ENCODE measurements at regions not wholly inside any gene's neighbourhood (a gene's known extent, or its start where the extent isn't known, plus 50 kb on each side); places are given as distances from the start of the nearest gene placed in this dataset.

GRCh38 chr3:76552653-76553052 lies 487.2 kb upstream of the ROBO2 start:
- no peaks in the 10 kb centered on the region for H3K36me3 Mint-ChIP-seq (ENCODE audit: low read depth)
- H3K4me3 Mint-ChIP-seq (ENCODE audit: unreplicated experiment), result no peak overlapping the region
- DNase-seq (ENCODE audit: low spot score), result no peak

GRCh38 chr3:76554707-76555106 lies 485.2 kb upstream of the ROBO2 start:
- no peaks in the 10 kb centered on the region for H3K27me3 Mint-ChIP-seq (ENCODE audit: low read depth)
- H3K9me3 Mint-ChIP-seq (ENCODE audit: low read depth), result no peaks in the 10 kb centered on the region
- H3K27ac Mint-ChIP-seq (ENCODE audit: unreplicated experiment), result peak overlapping the region; percentile 7

More at GRCh38 chr3:76552653-76553052, 487.2 kb upstream of the ROBO2 start:
- Mint-ChIP-seq H3K4me1 (ENCODE audit: low read depth) (peaks cover 12% of the 10 kb centered on the region), H3K27ac (ENCODE audit: unreplicated experiment) (no peak overlapping the region), H3K9me3 (ENCODE audit: low read depth) (no peaks in the 10 kb centered on the region), H3K27me3 (ENCODE audit: low read depth) (no peaks in the 10 kb centered on the region)
- no peak for TF ChIP-seq CTCF (IDR thresholded peaks at IDR 0.05)

GRCh38 chr3:76561494-76562236 lies 478.2 kb upstream of the ROBO2 start:
- DNase-seq (ENCODE audit: low spot score), result no peak
- Mint-ChIP-seq H3K27me3 (ENCODE audit: low read depth) (no peaks in the 10 kb centered on the region), H3K36me3 (ENCODE audit: low read depth) (no peaks in the 10 kb centered on the region), H3K4me1 (ENCODE audit: low read depth) (no peaks in the 10 kb centered on the region), H3K4me3 (ENCODE audit: unreplicated experiment) (no peak overlapping the region), H3K9me3 (ENCODE audit: low read depth) (no peaks in the 10 kb centered on the region), H3K27ac (ENCODE audit: unreplicated experiment) (no peak overlapping the region)
- no peak for TF ChIP-seq CTCF (IDR thresholded peaks at IDR 0.05)

More at GRCh38 chr3:76554707-76555106, 485.2 kb upstream of the ROBO2 start:
- Mint-ChIP-seq H3K4me1 (ENCODE audit: low read depth) (peaks cover 12% of the 10 kb centered on the region), H3K4me3 (ENCODE audit: unreplicated experiment) (no peak overlapping the region), H3K36me3 (ENCODE audit: low read depth) (no peaks in the 10 kb centered on the region)
- DNase-seq (ENCODE audit: low spot score), result no peak
- TF ChIP-seq CTCF (IDR thresholded peaks at IDR 0.05), result no peak

GRCh38 chr3:76565496-76566210 lies 474.2 kb upstream of the ROBO2 start:
- DNase-seq (ENCODE audit: low spot score), result no peak
- Mint-ChIP-seq H3K4me3 (ENCODE audit: unreplicated experiment) (no peak overlapping the region), H3K27me3 (ENCODE audit: low read depth) (peaks cover 2% of the 10 kb centered on the region), H3K27ac (ENCODE audit: unreplicated experiment) (no peak overlapping the region), H3K4me1 (ENCODE audit: low read depth) (no peaks in the 10 kb centered on the region), H3K9me3 (ENCODE audit: low read depth) (no peaks in the 10 kb centered on the region), H3K36me3 (ENCODE audit: low read depth) (no peaks in the 10 kb centered on the region)
- no peak for TF ChIP-seq CTCF (IDR thresholded peaks at IDR 0.05)

- no peak overlapping the region for H3K4me3 Mint-ChIP-seq (ENCODE audit: unreplicated experiment)
- H3K27me3 Mint-ChIP-seq (ENCODE audit: low read depth), result peaks cover 2% of the 10 kb centered on the region
- no peak for DNase-seq (ENCODE audit: low spot score)
- no peak for TF ChIP-seq CTCF (IDR thresholded peaks at IDR 0.05)
- H3K4me1 Mint-ChIP-seq (ENCODE audit: low read depth), result no peaks in the 10 kb centered on the region
- H3K9me3 Mint-ChIP-seq (ENCODE audit: low read depth), result no peaks in the 10 kb centered on the region
- no peaks in the 10 kb centered on the region for H3K36me3 Mint-ChIP-seq (ENCODE audit: low read depth)
- H3K27ac Mint-ChIP-seq (ENCODE audit: unreplicated experiment), result no peak overlapping the region
Observed at GRCh38 chr3:76566211-76566534, 473.7 kb upstream of the ROBO2 start.

Data from chondrocyte (in vitro differentiated cells).